ENCODE measurements at regions not wholly inside any gene's neighbourhood (a gene's known extent, or its start where the extent isn't known, plus 50 kb on each side); places are given as distances from the start of the nearest gene placed in this dataset.

DNA sequence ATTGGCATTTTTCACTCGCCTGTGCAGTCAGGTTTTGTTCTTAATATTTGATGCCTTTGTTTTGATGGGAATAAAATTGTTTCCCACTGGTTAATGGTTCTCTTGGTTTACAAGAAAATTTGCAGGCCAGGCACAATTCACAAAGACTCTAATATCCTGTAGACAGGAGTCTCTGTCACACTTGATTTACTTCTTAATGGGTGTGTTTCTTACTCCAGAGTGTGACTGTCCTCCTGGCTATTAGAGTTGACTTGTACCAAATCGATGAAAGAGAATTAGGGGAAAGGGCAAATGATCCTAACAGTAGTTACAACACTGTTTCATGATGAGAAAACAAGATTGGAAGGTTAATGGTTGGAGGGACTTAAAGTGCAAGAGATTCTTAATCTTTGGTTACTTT, 142.8 kb upstream of the SV2C start:
- Histone ChIP-seq H3K4me1 (peaks cover 3 to 5% of the 10 kb centered on the region in 2 donors), H3K36me3 (no peaks in the 10 kb centered on the region), H3K9me3 (no peaks in the 10 kb centered on the region), H3K4me3 (replicated peaks in 1 of 3) (no peak overlapping the region), H3K27ac (no peak overlapping the region), H3K27me3 (no peaks in the 10 kb centered on the region)
- intact Hi-C loops (cut with DNase I): no loop called here
- TF ChIP-seq, protein P1, sequence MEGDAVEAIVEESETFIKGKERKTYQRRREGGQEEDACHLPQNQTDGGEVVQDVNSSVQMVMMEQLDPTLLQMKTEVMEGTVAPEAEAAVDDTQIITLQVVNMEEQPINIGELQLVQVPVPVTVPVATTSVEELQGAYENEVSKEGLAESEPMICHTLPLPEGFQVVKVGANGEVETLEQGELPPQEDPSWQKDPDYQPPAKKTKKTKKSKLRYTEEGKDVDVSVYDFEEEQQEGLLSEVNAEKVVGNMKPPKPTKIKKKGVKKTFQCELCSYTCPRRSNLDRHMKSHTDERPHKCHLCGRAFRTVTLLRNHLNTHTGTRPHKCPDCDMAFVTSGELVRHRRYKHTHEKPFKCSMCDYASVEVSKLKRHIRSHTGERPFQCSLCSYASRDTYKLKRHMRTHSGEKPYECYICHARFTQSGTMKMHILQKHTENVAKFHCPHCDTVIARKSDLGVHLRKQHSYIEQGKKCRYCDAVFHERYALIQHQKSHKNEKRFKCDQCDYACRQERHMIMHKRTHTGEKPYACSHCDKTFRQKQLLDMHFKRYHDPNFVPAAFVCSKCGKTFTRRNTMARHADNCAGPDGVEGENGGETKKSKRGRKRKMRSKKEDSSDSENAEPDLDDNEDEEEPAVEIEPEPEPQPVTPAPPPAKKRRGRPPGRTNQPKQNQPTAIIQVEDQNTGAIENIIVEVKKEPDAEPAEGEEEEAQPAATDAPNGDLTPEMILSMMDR (IDR thresholded peaks at IDR 0.05): no peak
- DNase-seq: no peak
- 39 to 40% methylated on average over 2 of the region's 2 CpGs for WGBS, 2 donors

DNA sequence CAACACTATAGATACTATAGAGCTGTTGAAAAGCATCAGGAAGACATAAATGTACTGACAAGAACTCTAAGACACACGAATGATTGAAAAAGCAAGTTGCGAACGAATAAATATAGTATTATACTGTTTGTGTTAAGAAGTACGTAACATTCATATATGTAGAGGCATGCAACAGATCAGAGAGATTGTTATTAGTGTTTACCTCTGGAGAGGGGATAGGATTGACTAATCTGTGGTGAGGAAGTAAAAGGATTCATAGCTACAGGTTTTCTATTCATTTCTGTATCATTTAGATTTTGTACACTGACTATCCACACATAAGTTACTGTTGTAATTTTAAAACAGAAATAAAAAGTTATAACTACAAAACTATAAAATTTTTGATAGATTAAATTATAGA, 147.6 kb upstream of the SV2C start:
- Histone ChIP-seq H3K27ac (no peak overlapping the region), H3K36me3 (no peaks in the 10 kb centered on the region), H3K4me3 (replicated peaks in 1 of 3) (no peak overlapping the region), H3K9me3 (no peaks in the 10 kb centered on the region), H3K27me3 (no peaks in the 10 kb centered on the region), H3K4me1 (peaks cover 2 to 5% of the 10 kb centered on the region in 2 donors)
- DNase-seq: no peak
- intact Hi-C loops (cut with DNase I): no loop called here
- TF ChIP-seq, protein P1 (IDR thresholded peaks at IDR 0.05): no peak
- no peak for TF ChIP-seq POLR2A (IDR thresholded peaks at IDR 0.05)
- 82 to 94% methylated on average over 4 of the region's 4 CpGs for WGBS, 2 donors

DNA sequence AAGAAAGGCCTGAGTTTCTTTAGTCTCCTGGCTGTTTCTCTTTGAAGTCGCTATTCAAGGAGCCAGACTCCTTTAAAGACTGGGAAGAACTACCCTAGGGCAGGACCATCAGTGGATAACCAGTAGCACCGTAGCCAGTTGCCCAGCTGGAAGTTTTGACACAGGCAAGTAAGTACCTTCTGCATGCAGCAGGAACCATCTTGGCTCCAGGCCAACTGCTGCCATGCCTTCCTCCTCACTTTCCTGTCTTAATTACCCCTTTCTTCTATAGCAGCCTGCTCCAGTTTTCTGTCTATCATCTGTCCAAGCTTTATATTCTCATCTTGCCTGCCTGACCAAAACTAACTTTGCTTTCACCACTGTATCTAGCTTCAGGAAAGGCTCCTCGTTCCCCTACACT, 149.7 kb upstream of the SV2C start:
- no peaks in the 10 kb centered on the region for H3K4me1 ChIP-seq
- no peaks in the 10 kb centered on the region for H3K27me3 ChIP-seq
- intact Hi-C loops (cut with DNase I): no loop called here
- H3K9me3 ChIP-seq: no peaks in the 10 kb centered on the region
- H3K27ac ChIP-seq: no peak overlapping the region
- TF ChIP-seq, protein P1 (IDR thresholded peaks at IDR 0.05): no peak
- no peak for TF ChIP-seq POLR2A (IDR thresholded peaks at IDR 0.05)
- no peaks in the 10 kb centered on the region for H3K36me3 ChIP-seq
- H3K4me3 ChIP-seq (replicated peaks in 1 of 3): no peak overlapping the region
- no peak for DNase-seq
- WGBS, 2 donors: 48 to 65% methylated on average over 3 of the region's 3 CpGs

DNA sequence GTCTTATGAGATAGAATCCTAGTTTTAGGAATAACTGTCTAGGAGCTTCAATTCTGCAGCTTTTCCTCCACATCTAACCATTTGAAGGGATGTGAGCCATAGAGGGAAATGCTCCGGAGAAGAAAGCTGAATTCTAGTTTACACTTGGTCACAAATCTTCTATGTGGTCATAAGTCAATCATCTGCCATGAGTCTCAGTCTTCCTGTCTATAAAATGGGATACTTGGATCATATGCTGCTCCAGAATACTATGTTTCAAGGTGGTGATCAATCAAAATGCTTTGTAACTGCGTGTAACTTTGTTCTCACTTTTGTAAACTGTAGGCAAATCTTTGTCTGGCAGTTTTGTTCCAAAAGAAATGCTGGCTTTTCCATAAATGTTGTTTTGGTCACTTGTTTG, 152.0 kb upstream of the SV2C start:
- intact Hi-C loops (cut with DNase I): no loop called here
- Histone ChIP-seq H3K9me3 (no peaks in the 10 kb centered on the region), H3K27ac (no peak overlapping the region), H3K27me3 (no peaks in the 10 kb centered on the region), H3K36me3 (no peaks in the 10 kb centered on the region), H3K4me3 (replicated peaks in 1 of 3) (no peak overlapping the region), H3K4me1 (no peaks in the 10 kb centered on the region)
- TF ChIP-seq POLR2A (IDR thresholded peaks at IDR 0.05): no peak
- TF ChIP-seq, protein P1 (IDR thresholded peaks at IDR 0.05): no peak
- 81 to 90% methylated on average over 2 of the region's 2 CpGs for WGBS, 2 donors
- DNase-seq: no peak

DNA sequence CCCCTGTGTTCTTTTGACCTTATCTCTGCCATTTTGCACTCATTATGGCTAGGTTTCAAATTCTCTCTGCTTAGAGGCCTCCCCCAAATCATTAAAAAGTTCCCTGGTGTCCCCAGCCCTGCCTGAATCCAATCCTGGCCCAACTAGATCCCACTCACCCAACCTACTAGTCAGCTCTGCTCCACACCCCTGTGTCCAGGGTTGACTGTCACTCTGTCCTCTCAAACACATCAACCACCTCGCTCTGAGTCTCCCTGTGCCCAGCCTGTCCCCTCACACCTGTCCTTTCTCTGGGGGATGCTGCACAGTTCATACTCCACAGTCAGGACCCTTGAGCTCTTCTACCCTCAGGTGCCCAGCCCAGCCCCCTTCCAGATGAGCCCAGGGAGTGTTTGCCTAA, 154.2 kb upstream of the SV2C start:
- Histone ChIP-seq H3K27ac (no peak overlapping the region), H3K4me3 (replicated peaks in 1 of 3) (no peak overlapping the region), H3K36me3 (no peaks in the 10 kb centered on the region), H3K9me3 (no peaks in the 10 kb centered on the region), H3K4me1 (no peaks in the 10 kb centered on the region), H3K27me3 (no peaks in the 10 kb centered on the region)
- 71 to 74% methylated on average over 1 of the region's 1 CpG for WGBS, 2 donors
- no peak for DNase-seq
- no peak for TF ChIP-seq POLR2A (IDR thresholded peaks at IDR 0.05)
- TF ChIP-seq, protein P1 (IDR thresholded peaks at IDR 0.05): no peak
- intact Hi-C loops (cut with DNase I): no loop called here

All from thyroid gland (tissue), 4 donors.